Activated T-helper 1 cell treated with anti-CD3 and anti-CD28 coated beads, Interleukin-2, amount 50 U/mL, for 16 hours (primary cell): ENCODE measurements at regions not wholly inside any gene's neighbourhood (a gene's known extent, or its start where the extent isn't known, plus 50 kb on each side); places are given as distances from the start of the nearest gene placed in this dataset.

ENCODE experiments used
- DNase-seq, 2 donors: peaks; one replicate each; pipeline ENCODE4 v3.0.0-alpha.2; 2020; ENCODE audit warnings: low read depth in 1 of 2, low spot score in 1 of 2

GRCh38 chr2:236689393-236689700 is 119.7 kb downstream of the ACKR3 start:
- DNase-seq: no peak

DNA sequence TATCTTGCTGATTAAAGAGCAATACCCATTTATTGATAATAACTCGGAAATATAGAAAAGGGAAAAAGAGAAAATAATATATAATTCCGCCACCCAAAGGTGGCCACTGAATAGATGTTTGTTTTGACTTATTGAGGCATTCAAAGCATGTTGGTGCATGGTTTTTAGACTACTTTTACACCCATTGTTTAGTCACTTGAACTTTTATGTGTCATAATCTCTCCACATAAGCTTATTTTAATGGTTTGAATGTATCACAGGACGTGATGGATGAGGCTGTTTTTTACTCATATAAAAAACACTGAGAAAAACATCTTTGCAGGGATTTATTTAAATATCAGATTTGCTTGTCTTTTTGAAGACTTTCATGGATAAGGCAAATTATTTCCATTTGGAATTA is 120.4 kb downstream of the ACKR3 start:
- DNase-seq: no peak

DNA sequence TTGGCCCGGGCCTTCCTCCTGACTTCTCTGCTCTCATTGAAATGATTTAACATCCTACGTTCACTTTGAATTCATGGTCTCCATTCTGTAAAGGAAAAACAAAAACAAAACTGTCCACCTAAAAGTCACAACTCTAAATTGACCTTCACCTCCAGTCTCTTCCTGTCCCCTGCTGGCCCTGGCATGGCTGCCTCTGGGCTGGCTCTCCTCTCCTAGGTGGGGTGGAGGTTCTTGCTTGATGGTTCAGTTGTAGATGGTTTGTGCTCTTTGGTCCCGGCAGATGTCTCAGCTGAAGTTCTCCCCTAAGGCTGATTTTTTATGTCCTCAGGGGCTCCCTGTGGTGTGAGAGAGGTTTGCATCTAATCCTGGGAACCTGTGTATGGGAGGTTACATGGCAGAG is 121.1 kb downstream of the ACKR3 start:
- no peak for DNase-seq

DNA sequence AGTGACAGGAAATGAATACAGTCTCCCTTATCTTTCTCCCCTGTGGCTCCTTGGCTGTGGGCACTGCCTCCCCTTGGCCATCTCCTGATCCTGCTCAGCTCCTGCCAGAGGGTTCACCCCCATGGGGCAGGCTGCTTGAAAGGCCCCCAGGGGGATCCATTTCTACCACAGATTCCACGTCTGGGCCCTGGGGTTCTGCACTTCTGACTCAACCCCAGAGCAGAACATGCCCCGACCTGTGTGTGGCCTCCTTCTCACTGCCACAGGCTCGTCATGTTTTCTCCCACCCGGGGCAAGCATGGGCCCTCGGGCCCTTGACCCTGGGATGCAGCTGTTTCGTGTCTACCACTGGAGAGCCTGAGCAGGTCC is 122.2 kb downstream of the ACKR3 start:
- no peak for DNase-seq

DNA sequence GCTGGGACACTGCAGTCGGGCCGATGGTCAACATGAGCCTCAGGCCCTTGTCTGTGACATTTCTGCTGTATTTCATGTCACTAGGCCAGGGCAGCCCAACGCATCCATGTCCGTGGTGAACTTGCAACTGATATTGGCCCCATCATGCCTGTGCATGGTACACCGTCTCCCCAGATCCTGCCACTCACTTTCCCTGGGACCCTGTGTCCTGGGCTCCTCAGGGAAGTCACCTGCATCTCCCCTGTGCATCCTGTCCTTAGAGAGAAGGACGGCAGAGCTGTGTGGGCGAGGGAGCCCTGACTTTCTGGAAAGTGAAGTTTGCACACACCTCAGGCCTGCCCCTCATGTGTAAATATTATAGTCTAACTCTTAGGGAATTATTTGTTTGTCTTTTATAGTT is 123.3 kb downstream of the ACKR3 start:
- DNase-seq: no peak

DNA sequence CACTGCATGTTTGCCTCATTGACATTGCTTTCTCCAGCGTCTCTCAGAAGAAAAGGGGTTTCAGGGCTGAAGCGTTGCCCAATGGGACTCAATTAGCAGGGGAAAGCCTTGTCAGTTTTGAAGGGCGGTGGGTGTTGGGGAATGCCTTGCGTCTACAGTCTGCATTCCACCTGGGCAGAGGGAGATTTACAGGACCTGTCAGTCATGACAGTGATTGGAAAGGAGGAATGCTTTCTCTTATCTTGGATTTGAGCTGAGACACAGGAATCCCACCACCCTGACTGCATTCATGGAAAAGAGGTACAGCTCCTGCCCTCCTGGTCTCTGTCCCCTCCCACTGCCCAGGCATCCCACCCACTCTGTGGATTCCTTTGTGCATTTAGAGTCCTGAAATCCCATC is 123.9 kb downstream of the ACKR3 start:
- no peak for DNase-seq

DNA sequence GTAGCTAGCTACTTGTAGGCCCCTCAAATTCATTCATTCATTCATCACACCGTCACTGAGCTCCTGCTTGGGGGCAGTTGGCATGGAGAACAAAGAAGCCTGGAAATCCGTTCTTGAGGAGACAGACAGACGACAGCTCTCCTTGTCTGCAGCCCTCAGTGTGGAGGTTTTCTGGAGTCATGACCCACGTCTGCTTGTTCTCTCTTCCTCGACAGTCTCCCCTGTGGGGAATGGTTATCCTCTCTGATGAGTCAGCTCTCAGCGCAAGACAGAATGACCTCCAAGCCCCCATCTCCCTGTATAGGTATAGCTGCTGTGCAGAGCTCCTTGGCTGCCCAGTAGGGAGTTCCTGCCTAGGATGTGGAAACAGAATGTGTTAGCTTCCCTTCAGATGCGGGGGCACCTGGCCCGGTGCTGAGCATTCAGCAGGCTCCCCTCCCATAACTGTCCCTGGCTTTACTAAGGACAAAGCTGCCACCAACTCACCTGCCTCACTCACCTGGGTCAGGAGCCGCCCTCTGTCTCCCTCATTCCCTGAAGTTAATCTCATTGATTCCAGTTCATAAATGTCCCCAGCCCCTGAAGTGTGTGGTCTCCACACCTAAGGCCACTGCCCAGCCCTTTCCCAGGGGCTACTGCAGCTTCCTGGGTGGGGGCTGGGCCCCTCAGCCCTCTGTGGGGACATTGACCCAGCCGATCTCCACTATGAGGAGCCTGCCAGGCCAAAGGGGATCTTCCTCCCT is 124.7 kb downstream of the ACKR3 start:
- no peak for DNase-seq

DNA sequence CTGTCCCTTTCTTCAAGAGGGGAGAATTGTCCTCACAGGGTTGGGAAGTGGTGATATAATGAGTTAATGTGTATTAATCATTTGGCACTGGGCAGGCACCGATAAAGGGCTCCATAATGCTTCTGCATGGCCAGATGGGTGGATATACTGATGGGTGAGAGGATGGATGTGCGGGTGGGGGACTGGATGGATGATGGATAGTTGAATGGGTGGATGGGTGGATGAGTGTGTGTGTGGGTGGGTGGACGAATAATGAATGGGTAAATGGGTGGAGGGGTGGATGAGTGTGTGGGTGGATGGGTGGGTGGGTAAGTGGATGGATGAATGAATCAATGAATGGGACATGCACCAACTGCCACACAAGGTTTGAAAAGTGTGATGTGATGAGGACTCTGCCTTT is 127.2 kb downstream of the ACKR3 start:
- DNase-seq: no peak

GRCh38 chr2:236698016-236698627 is 128.5 kb downstream of the ACKR3 start:
- no peak for DNase-seq

GRCh38 chr2:236700703-236701102 is 131.1 kb downstream of the ACKR3 start:
- no peak for DNase-seq

DNA sequence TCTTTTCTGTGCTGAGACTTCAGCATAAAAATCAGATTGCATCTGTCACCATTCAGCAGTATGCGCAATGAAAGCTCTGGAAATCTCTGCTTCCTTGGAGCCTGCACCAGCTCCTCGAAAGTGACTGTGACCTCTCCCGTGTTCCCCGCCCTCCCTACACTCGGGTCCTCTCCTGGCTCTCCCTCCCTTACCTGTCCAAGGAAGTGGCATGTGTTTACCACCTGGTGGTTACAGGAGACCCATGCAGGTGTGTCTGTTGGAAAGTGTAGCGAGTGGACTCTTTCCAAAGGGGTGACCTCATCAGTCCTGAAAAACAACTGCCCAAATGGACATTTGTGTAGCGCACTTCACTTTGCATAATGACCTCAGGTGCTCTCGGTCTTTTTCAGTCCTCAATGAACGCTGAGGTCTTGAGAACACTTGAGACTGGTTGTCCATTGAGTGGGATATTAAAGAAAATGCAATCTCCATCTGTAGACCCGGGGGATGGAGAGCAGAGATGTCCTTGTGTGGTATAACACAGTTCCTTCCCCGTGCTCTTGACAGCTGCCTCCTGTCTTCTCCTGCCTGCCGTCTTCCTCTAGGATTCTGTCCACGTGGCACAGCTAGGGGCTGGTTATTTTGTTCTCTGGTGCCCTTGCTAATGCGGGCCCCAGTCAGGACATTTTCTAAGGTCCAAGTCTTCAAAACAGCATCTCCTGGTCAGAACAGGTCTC is 133.2 kb downstream of the ACKR3 start:
- no peak for DNase-seq

GRCh38 chr2:236703373-236703709 is 133.7 kb downstream of the ACKR3 start:
- DNase-seq: no peak

DNA sequence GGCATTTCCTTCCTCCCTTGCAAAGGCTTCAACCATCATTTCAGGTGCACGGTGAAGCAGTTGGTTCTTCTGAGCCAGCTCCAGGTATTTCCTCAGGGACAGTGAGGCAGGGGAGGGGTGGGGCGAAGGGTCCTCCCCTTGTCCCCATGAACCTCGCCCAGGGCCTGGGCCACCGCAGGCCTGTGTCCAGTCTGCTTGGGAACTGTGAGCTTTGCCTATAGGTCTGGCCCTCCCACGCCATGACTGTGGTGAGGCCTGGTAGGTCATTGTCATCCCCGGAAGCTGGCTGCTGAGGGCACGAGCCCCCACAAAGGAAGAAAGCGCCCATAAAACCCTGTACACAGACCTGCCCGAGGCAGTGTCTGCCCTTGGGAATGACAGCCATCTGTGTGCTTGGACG is 134.3 kb downstream of the ACKR3 start:
- no peak for DNase-seq

- no peak for DNase-seq
Observed at GRCh38 chr2:236704887-236705286, 135.3 kb downstream of the ACKR3 start.

GRCh38 chr2:236705295-236706105 is 135.9 kb downstream of the ACKR3 start:
- no peak for DNase-seq

- no peak for DNase-seq
Observed at GRCh38 chr2:236706288-236706687, 136.7 kb downstream of the ACKR3 start.

- DNase-seq: no peak
Observed at GRCh38 chr2:236706803-236707202, 137.2 kb downstream of the ACKR3 start.

GRCh38 chr2:236711440-236711839 is 141.8 kb downstream of the ACKR3 start:
- DNase-seq: no peak

DNA sequence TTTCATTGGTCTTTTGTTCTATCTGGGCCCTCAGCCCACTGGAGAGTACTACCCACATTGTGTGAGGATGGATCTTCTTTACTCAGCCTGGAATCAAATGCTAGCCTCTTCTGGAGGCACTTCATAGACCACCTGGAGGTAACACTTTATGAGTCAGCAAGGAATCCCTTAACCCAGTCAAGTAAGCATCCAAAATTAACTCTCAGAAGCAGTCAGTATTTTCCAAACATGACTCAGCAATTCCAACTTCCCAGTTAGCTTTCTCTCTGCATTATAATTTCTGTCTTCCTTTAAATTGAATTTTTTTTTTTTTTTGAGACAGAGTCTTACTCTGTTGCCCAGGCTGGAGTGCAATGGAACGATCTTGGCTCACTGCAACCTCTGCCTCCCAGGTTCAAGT is 142.7 kb downstream of the ACKR3 start:
- DNase-seq: no peak

- DNase-seq: no peak
Observed at GRCh38 chr2:236712961-236713673, 143.5 kb downstream of the ACKR3 start.

GRCh38 chr2:236714080-236714479 is 144.5 kb downstream of the ACKR3 start:
- DNase-seq: no peak
